ENCODE measurements at regions not wholly inside any gene's neighbourhood (a gene's known extent, or its start where the extent isn't known, plus 50 kb on each side); places are given as distances from the start of the nearest gene placed in this dataset.

- TF ChIP-seq EZH2 (IDR thresholded peaks at IDR 0.05; ENCODE audit: insufficient read depth, poor library complexity, severe bottlenecking) (no peak), EZH2phosphoT487 (IDR thresholded peaks at IDR 0.05; ENCODE audit: insufficient read depth, low read depth) (no peak)
These were observed 767.2 kb downstream of the TNS3 start for GRCh38 chr7:46814516-46815250.

Measured in GM23248 (cell line).